ENCODE measurements at regions not wholly inside any gene's neighbourhood (a gene's known extent, or its start where the extent isn't known, plus 50 kb on each side); places are given as distances from the start of the nearest gene placed in this dataset.

DNA sequence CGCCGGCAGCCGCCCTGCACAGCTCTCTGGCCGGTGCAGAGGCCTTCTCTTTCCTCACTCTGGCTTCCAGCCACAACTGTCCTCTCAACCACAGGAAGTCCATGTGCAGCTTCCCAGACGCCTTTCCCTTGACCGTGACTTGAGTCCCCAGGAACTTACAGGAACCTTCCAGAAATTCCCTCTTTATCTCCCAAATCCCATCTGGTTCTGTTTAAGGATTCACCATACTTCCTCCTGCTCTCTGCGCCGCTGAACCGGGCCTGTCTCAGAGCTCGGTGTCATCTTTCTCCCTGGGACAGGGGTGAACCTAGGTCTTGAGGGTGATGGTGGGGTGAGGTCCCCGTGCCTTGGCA is 65.2 kb upstream of the ZNF469 start:
- POLR2A ChIA-PET = no interaction called here

DNA sequence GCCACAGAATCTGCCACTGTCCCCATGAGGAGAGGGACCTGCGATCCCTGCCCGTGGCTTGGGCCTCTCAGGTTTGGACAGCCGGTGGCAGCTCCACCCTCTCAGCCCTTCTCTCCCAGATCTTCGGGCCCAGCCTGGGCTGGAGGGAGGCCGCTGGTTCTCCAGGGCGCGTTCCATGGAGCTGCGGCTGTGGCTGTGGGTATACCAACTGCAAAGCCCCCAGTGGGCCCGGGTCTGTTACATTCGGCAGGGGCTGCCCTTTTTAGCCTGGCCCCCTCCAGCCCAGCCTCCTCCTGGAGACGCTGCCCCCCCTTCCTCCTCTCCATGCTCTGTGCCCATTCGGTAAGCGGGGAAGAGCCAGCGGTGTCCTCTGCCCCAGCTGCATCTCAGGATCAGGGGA is 64.7 kb upstream of the ZNF469 start:
- CTCF ChIA-PET = no interaction called here

More for the DNA sequence above, 65.2 kb upstream of the ZNF469 start:
- TF ChIP-seq ZSCAN30 (tag by site-specific recombination; IDR thresholded peaks at IDR 0.05) (no peak), YY2 (tag by site-specific recombination; IDR thresholded peaks at IDR 0.05) (no peak), ZNF610 (tag by site-specific recombination; IDR thresholded peaks at IDR 0.05; ENCODE audit: borderline replicate concordance) (no peak), ZNF626 (tag by site-specific recombination; IDR thresholded peaks at IDR 0.05) (no peak), ZNF768 (tag by site-specific recombination; IDR thresholded peaks at IDR 0.05) (no peak), KLF8 (tag by site-specific recombination; IDR thresholded peaks at IDR 0.05) (no peak)
- Histone ChIP-seq H3K27ac (ENCODE audit: extremely low read depth, low read depth, low read length) (no peak overlapping the region), H3K36me3 (ENCODE audit: control insufficient read depth in 2 of 2, insufficient read depth in 1 of 2, low read length in 2 of 2) (no peaks in the 10 kb centered on the region), H3K4me3 (ENCODE audit: low read depth, low read length) (no peak overlapping the region), H3K4me1 (ENCODE audit: control insufficient read depth, insufficient read depth, low read length) (no peaks in the 10 kb centered on the region), H3K9me3 (ENCODE audit: control insufficient read depth, insufficient read depth, low read depth, low read length) (no peaks in the 10 kb centered on the region)
- CTCF ChIA-PET = no interaction called here

GRCh38 chr16:88318521-88318920 is 64.2 kb upstream of the ZNF469 start:
- Histone ChIP-seq H3K27ac (ENCODE audit: extremely low read depth, low read depth, low read length) (no peak overlapping the region), H3K36me3 (ENCODE audit: control insufficient read depth in 2 of 2, insufficient read depth in 1 of 2, low read length in 2 of 2) (no peaks in the 10 kb centered on the region), H3K4me3 (ENCODE audit: low read depth, low read length) (no peak overlapping the region), H3K9me3 (ENCODE audit: control insufficient read depth, insufficient read depth, low read depth, low read length) (no peaks in the 10 kb centered on the region), H3K4me1 (ENCODE audit: control insufficient read depth, insufficient read depth, low read length) (no peaks in the 10 kb centered on the region)
- TF ChIP-seq ZNF513 (tag by site-specific recombination; IDR thresholded peaks at IDR 0.05) (no peak), ZNF658 (tag by site-specific recombination; IDR thresholded peaks at IDR 0.05) (no peak)
- ChIA-PET CTCF (no interaction called here), POLR2A (no interaction called here)

More for the DNA sequence above, 64.7 kb upstream of the ZNF469 start:
- Histone ChIP-seq H3K4me3 (ENCODE audit: low read depth, low read length) (no peak overlapping the region), H3K27ac (ENCODE audit: extremely low read depth, low read depth, low read length) (no peak overlapping the region), H3K4me1 (ENCODE audit: control insufficient read depth, insufficient read depth, low read length) (no peaks in the 10 kb centered on the region), H3K9me3 (ENCODE audit: control insufficient read depth, insufficient read depth, low read depth, low read length) (no peaks in the 10 kb centered on the region), H3K36me3 (ENCODE audit: control insufficient read depth in 2 of 2, insufficient read depth in 1 of 2, low read length in 2 of 2) (no peaks in the 10 kb centered on the region)
- POLR2A ChIA-PET = no interaction called here
- TF ChIP-seq, protein P1, sequence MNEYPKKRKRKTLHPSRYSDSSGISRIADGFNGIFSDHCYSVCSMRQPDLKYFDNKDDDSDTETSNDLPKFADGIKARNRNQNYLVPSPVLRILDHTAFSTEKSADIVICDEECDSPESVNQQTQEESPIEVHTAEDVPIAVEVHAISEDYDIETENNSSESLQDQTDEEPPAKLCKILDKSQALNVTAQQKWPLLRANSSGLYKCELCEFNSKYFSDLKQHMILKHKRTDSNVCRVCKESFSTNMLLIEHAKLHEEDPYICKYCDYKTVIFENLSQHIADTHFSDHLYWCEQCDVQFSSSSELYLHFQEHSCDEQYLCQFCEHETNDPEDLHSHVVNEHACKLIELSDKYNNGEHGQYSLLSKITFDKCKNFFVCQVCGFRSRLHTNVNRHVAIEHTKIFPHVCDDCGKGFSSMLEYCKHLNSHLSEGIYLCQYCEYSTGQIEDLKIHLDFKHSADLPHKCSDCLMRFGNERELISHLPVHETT (tag by site-specific recombination; IDR thresholded peaks at IDR 0.05) = no peak
- TF ChIP-seq, protein P2, sequence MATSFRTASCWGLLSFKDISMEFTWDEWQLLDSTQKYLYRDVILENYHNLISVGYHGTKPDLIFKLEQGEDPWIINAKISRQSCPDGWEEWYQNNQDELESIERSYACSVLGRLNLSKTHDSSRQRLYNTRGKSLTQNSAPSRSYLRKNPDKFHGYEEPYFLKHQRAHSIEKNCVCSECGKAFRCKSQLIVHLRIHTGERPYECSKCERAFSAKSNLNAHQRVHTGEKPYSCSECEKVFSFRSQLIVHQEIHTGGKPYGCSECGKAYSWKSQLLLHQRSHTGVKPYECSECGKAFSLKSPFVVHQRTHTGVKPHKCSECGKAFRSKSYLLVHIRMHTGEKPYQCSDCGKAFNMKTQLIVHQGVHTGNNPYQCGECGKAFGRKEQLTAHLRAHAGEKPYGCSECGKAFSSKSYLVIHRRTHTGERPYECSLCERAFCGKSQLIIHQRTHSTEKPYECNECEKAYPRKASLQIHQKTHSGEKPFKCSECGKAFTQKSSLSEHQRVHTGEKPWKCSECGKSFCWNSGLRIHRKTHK (tag by site-specific recombination; IDR thresholded peaks at IDR 0.05) = no peak
- no peak for TF ChIP-seq GLI4 (tag by site-specific recombination; IDR thresholded peaks at IDR 0.05)
- TF ChIP-seq ZNF133 (tag by site-specific recombination; IDR thresholded peaks at IDR 0.05) = no peak
- TF ChIP-seq ZNF426 (tag by site-specific recombination; IDR thresholded peaks at IDR 0.05) = no peak
- TF ChIP-seq ZNF776 (tag by site-specific recombination; IDR thresholded peaks at IDR 0.05; ENCODE audit: borderline replicate concordance) = no peak
- no peak for TF ChIP-seq ZNF660 (tag by site-specific recombination; IDR thresholded peaks at IDR 0.05)
